Right atrium auricular region (tissue), 2 donors: ENCODE measurements at regions not wholly inside any gene's neighbourhood (a gene's known extent, or its start where the extent isn't known, plus 50 kb on each side); places are given as distances from the start of the nearest gene placed in this dataset.
"Not testable (repeated sequence)": the region's sequence is repeated elsewhere in the genome, so short reads cannot be mapped to it uniquely, and the experiment has no call there.

ENCODE experiments used
- DNase-seq: peaks from one replicate; pipeline ENCODE4 v3.0.0-alpha.2; 2019; ENCODE audit warnings: low spot score
- H3K27ac ChIP-seq, 2 donors: fragments of 200-600 bp; sonication (generic); 1 replicate in 1 of 2; 2 replicates in 1 of 2; pipeline ENCODE4 v1.5.1; 2016 to 2019
- H3K27me3 ChIP-seq, 2 donors: fragments of 200-600 bp; sonication (generic); one replicate each; pipeline versions ENCODE4 v1.5.1 to v1.6.0; 2017 to 2019
- H3K36me3 ChIP-seq: fragments of 200-600 bp; sonication (generic); one replicate; pipeline ENCODE4 v1.5.1; 2016
- H3K4me1 ChIP-seq, 2 donors: fragments of 200-600 bp; sonication (generic); one replicate each; pipeline versions ENCODE4 v1.5.1 to v1.6.0; 2017 to 2019
- H3K4me3 ChIP-seq, 2 donors: fragments of 200-600 bp; sonication (generic); 1 replicate in 1 of 2; 2 replicates in 1 of 2; pipeline ENCODE4 v1.5.1; 2017 to 2019; ENCODE audit warnings: mild to moderate bottlenecking in 1 of 2, moderate library complexity in 1 of 2
- H3K9me3 ChIP-seq, 2 donors: fragments of 200-600 bp; sonication (generic); one replicate each; pipeline ENCODE4 v1.5.1; 2019
- TF ChIP-seq, protein P1 (sequence below), 2 donors: fragments of 200-600 bp; sonication (generic); IDR thresholded peaks; one replicate each; pipeline ENCODE4 v1.5.1; 2019; ENCODE audit warnings: antibody characterized with exemption in 2 of 2

GRCh38 chr16:66030036-66030435, 336.5 kb upstream of the CDH5 start:
- no peak for DNase-seq
- no peaks in the 10 kb centered on the region for H3K4me1 ChIP-seq

GRCh38 chr16:66028510-66029216, 337.8 kb upstream of the CDH5 start:
- H3K27ac ChIP-seq, result peak overlapping the region in 1 of 2 donors; percentile 25

More at GRCh38 chr16:66030036-66030435, 336.5 kb upstream of the CDH5 start:
- Histone ChIP-seq H3K36me3 (no peaks in the 10 kb centered on the region), H3K27me3 (no peaks in the 10 kb centered on the region), H3K27ac (no peak overlapping the region), H3K9me3 (peaks cover 0 to 1% of the 10 kb centered on the region in 2 donors), H3K4me3 (no peak overlapping the region)
- TF ChIP-seq, protein P1, sequence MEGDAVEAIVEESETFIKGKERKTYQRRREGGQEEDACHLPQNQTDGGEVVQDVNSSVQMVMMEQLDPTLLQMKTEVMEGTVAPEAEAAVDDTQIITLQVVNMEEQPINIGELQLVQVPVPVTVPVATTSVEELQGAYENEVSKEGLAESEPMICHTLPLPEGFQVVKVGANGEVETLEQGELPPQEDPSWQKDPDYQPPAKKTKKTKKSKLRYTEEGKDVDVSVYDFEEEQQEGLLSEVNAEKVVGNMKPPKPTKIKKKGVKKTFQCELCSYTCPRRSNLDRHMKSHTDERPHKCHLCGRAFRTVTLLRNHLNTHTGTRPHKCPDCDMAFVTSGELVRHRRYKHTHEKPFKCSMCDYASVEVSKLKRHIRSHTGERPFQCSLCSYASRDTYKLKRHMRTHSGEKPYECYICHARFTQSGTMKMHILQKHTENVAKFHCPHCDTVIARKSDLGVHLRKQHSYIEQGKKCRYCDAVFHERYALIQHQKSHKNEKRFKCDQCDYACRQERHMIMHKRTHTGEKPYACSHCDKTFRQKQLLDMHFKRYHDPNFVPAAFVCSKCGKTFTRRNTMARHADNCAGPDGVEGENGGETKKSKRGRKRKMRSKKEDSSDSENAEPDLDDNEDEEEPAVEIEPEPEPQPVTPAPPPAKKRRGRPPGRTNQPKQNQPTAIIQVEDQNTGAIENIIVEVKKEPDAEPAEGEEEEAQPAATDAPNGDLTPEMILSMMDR (IDR thresholded peaks at IDR 0.05), result no peak

DNA sequence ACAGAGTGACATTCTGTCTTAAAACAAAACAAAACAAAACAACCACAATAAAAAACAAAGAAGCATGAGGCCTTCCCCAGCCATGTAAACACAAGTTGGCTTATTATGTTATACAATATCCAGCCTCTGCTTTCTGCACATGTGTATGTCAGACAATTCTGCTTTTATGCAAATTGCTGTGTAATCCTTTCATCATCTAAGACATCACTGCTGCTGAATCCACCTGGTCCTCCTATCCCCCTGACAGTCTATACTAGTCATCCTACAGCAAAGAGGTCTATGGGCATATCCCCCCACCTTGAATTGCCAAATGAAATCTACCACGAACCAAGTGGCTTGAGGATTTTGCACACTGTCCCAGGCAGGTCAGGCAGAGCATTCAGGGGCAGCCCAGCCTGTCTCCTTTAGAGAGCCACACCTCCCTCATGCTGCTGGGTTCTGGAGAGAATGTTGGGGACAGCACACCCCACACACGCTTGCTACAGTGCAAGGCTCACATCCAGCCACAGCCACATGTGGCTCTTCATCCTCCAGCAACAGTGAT, 339.6 kb upstream of the CDH5 start:
- no peaks in the 10 kb centered on the region for H3K4me1 ChIP-seq
- H3K36me3 ChIP-seq, result no peaks in the 10 kb centered on the region
- no peaks in the 10 kb centered on the region for H3K27me3 ChIP-seq
- DNase-seq, result no peak
- TF ChIP-seq, protein P1 (IDR thresholded peaks at IDR 0.05), result no peak
- H3K27ac ChIP-seq, result no peak overlapping the region
- H3K4me3 ChIP-seq, result no peak overlapping the region
- H3K9me3 ChIP-seq, result peaks cover 0 to 7% of the 10 kb centered on the region in 2 donors

More at GRCh38 chr16:66028510-66029216, 337.8 kb upstream of the CDH5 start:
- H3K4me3 ChIP-seq, result no peak overlapping the region
- no peaks in the 10 kb centered on the region for H3K4me1 ChIP-seq
- peak; percentile 66 for DNase-seq
- TF ChIP-seq, protein P1 (IDR thresholded peaks at IDR 0.05), result no peak
- H3K9me3 ChIP-seq, result peaks cover 0 to 7% of the 10 kb centered on the region in 2 donors
- no peaks in the 10 kb centered on the region for H3K36me3 ChIP-seq
- no peaks in the 10 kb centered on the region for H3K27me3 ChIP-seq

- Histone ChIP-seq H3K27ac (no peak overlapping the region), H3K36me3 (no peaks in the 10 kb centered on the region), H3K9me3 (peaks cover 0 to 7% of the 10 kb centered on the region in 2 donors), H3K27me3 (no peaks in the 10 kb centered on the region), H3K4me1 (no peaks in the 10 kb centered on the region), H3K4me3 (no peak overlapping the region)
- DNase-seq, result no peak
- TF ChIP-seq, protein P1 (IDR thresholded peaks at IDR 0.05), result peak in 1 of 2 donors; percentile 49
These were observed 340.3 kb upstream of the CDH5 start for GRCh38 chr16:66026211-66026610.

GRCh38 chr16:66025751-66026150, 340.7 kb upstream of the CDH5 start:
- Histone ChIP-seq H3K27ac (no peak overlapping the region), H3K27me3 (no peaks in the 10 kb centered on the region), H3K4me3 (no peak overlapping the region), H3K4me1 (no peaks in the 10 kb centered on the region), H3K36me3 (no peaks in the 10 kb centered on the region), H3K9me3 (peaks cover 0 to 7% of the 10 kb centered on the region in 2 donors)
- no peak for DNase-seq
- TF ChIP-seq, protein P1 (IDR thresholded peaks at IDR 0.05), result no peak

DNA sequence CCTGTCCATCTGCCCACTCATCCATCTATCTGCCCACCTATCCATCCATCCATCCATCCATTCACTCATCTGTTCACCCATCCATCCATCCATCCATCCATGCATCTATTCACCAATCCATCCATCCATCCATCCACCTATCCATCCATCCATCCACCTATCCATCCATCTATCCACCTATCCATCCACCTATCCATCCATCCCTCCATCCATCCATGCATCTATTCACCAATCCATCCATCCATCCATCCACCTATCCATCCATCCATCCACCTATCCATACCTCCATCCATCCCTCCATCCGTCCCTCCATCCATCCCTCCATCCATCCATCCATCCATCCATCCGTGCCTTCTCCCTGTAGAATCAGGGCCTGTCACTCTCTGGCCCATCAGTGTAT, 341.9 kb upstream of the CDH5 start:
- not testable (repeated sequence) for H3K4me3 ChIP-seq, H3K27ac ChIP-seq, H3K36me3 ChIP-seq, H3K9me3 ChIP-seq, H3K4me1 ChIP-seq, H3K27me3 ChIP-seq
- peak; percentile 11 for DNase-seq
